Stimulated activated CD8-positive, alpha-beta memory T cell treated with anti-CD3 and anti-CD28 coated beads, Interleukin-7, amount 100 ng/mL, for 48 hours (primary cell): ENCODE measurements at regions not wholly inside any gene's neighbourhood (a gene's known extent, or its start where the extent isn't known, plus 50 kb on each side); places are given as distances from the start of the nearest gene placed in this dataset.
"Not testable (repeated sequence)": the region's sequence is repeated elsewhere in the genome, so short reads cannot be mapped to it uniquely, and the experiment has no call there.

Source experiments
- DNase-seq, 2 donors: peaks; one replicate each; pipeline ENCODE4 v3.0.0-alpha.2; 2020; ENCODE audit warnings: low read depth in 1 of 2; ENCODE audit errors: extremely low read depth in 1 of 2

DNA sequence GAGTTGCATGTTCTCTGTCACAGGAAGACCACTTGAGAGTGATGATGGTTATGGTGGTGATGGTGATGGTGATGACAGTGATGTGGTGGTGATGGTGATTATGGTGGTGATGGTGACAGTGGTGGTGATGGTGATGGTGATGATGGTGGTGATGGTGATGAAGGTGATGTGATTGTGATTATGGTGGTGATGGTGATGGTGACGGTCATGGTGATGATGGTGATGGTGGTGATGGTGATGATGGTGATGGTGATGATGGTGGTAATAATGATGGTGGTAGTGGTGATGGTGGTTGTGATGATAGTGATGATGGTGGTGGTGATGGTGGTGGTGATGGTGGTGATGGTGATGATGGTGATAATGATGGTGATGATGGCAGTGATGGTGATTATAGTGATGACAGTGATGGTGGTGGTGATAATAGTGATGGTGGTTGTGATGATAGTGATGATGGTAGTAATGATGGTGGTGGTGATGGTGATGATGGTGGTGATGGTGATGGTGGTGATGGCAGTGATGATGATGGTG is 93.7 kb downstream of the ASB1 start:
- DNase-seq: no peak

- no peak for DNase-seq
These were observed 94.3 kb downstream of the ASB1 start for GRCh38 chr2:238521002-238521401.

DNA sequence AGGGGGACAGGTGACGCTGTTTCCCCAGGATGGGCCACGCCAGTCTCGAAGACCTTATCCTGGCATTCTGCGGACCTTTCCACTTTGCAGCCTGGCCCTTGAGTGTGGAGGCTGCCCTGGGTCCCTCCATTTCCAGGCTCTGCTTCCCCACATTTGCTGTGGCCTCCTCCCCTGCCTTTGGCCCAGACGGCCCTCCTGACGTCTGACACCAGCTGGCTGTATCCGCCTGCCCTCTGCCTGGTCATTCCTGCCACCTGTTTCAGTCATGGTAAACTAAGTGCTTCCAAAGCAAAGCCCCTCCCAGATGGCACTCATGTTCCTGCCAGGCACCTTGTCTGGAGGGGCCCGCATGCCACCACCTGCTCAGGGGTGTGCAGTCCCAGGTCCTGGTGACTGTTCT is 95.1 kb downstream of the ASB1 start:
- no peak for DNase-seq

GRCh38 chr2:238523158-238524110 is 96.7 kb downstream of the ASB1 start:
- DNase-seq: no peak

DNA sequence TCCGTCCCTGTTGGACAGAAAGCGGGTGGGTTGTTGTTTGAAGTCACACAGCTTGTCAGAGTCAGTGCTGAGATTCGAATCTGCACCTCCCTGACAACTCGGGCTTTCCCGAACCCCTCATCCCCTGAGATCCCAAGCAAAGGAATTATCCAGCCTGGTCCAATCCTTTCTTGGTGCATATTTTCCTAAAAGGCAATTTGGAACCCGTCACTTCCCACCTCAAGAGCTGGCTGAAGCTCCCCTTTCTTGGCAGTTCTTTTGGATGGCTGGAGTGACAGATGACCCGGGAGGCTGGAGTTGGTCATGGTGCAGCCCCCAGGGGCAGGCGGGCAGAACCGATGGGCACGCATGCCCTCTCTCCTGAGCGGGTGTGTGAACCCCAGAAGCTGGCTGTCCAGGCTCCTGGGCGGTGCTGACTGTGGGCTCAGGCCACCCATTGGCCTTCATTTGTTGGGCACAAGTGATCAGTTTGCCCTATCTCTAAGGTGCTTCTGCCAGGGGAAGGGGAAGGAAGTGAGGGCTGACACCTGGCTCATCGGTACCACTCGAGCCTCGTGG is 97.8 kb downstream of the ASB1 start:
- DNase-seq: no peak

DNA sequence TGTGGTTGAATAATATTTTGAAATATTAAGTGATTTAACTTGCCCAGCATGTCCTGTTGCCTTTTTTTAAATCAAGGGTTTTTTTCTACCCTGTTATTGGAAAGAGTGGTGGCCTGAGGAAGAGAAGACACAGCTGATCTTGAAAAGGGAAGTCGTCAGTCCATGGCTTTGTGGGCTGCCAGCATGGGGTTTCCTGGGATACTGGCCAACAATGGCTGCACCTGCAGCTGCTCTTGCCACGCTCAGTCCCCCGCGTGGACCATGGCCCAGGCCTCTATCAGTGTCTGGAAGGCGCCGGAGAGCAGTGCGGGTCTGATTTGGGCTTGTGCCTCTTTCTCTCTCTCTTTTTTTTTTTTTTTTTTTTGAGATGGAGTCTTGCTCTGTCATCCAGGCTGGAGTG is 99.3 kb downstream of the ASB1 start:
- no peak for DNase-seq

- DNase-seq: no peak
These were observed 100.8 kb downstream of the ASB1 start for GRCh38 chr2:238527565-238527964.

- no peak for DNase-seq
These were observed 102.4 kb downstream of the ASB1 start for GRCh38 chr2:238528953-238529781.

DNA sequence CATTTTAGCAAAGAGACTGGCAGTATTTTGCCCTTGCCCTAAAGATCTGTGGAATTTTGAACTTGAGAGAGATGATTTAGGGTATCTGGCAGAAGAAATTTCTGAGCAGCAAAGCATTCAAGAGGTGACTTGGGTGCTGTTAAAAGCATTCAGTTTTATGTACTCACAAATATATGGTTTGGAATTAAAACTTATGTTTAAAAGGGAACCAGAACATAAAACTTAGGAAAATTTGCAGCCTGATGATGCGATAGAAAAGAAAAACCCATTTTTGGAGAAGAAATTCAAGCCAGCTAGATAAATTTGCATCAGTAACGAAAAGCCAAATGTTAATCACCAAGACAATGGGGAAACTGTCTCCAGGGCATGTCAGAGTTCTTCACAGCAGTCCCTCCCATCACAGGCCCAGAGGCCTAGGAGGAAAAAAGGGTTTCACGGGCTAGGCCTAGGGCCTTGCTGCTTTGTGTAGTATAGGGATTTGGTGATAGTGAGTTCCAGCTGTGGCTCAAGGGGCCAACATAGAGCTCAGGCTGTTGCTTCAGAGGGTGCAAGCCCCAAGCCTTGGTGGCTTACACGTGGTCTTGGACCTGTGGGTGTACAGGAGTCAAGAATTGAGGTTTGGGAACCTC is 104.4 kb downstream of the ASB1 start:
- not testable (repeated sequence) for DNase-seq

DNA sequence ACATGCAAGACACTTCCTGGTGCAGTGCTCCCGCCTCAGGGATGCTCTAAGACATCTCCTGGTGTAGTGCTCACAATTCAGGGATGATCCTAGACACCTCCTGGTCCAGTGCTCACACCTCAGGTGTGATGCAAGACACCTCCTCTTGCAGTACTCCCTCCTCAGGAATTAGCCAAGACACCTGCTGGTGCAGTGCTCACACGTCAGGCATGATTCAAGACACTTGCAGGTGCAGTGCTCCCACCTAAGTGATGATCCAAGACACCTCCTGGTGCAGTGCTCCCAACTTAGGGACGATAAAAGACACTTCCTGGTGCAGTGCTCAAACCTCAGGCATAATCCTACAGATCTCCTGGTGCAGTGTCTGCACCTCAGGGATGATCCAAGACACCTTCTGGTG is 117.0 kb downstream of the ASB1 start:
- DNase-seq: not testable (repeated sequence)

- DNase-seq: no peak
These were observed 122.3 kb downstream of the ASB1 start for GRCh38 chr2:238548902-238549462.

GRCh38 chr2:238549866-238550265 is 123.1 kb downstream of the ASB1 start:
- DNase-seq: no peak

- DNase-seq: no peak
These were observed 124.4 kb downstream of the ASB1 start for GRCh38 chr2:238551091-238551490.

- DNase-seq: no peak
These were observed 125.5 kb downstream of the ASB1 start for GRCh38 chr2:238552226-238552625.

GRCh38 chr2:238553159-238553558 is 126.4 kb downstream of the ASB1 start:
- DNase-seq: no peak

- no peak for DNase-seq
These were observed 128.0 kb downstream of the ASB1 start for GRCh38 chr2:238554468-238555315.

- DNase-seq: no peak
These were observed 129.2 kb downstream of the ASB1 start for GRCh38 chr2:238555786-238556542.

DNA sequence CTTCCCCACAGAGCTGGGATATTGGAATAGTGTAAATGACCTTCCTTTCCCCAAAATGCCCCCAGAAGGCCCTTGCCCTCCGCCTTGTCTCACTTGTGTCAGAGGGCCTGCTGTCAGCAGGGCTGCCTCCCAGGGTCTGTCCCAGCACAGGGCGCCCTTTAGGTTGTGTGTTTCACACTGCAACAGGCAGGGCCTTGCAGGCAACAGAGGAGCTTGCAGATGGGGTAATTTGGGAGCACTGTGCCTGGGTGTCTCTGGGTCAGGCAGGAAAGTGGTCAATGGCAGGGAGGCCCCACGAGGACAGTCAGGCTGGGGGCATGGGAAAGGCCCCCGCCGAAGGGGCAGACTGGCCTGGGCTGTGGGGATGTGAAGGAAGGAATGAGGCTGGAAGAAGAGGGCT is 130.7 kb downstream of the ASB1 start:
- DNase-seq: no peak

DNA sequence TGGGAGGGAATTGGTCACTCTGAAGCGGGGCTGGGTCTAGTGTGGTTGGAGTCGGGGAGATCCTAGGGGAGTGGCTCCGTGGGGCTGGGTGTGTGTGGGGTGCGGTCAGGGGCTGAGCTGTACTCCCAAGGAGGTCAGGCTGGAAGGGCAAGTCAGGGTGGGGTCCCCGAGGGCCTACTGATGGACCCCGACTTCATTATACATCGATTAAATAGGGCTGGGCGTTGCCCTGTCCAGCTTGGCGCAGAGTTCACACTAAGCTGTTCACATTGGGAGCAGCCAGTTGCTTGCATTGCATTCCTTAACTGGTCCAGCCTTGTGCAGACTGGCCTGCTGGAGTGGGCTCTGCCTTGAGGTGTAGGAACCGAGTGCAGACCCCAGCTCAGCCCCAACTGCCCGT is 131.2 kb downstream of the ASB1 start:
- DNase-seq: no peak
